Type B pancreatic cell (in vitro differentiated cells): ENCODE measurements at regions not wholly inside any gene's neighbourhood (a gene's known extent, or its start where the extent isn't known, plus 50 kb on each side); places are given as distances from the start of the nearest gene placed in this dataset.

Experiments used
- DNase-seq: peaks from one replicate; pipeline ENCODE4 v3.0.0; 2021; ENCODE audit warnings: mixed read lengths; ENCODE audit not compliant: unreplicated experiment; ENCODE audit errors: extremely low spot score
- H3K27ac Mint-ChIP-seq: 2 replicates; pipeline ENCODE4 v1.8.0; 2021; ENCODE audit warnings: mild to moderate bottlenecking, mixed read lengths
- H3K27me3 Mint-ChIP-seq: 2 replicates; pipeline ENCODE4 v1.8.0; 2021; ENCODE audit warnings: mixed read lengths
- H3K36me3 Mint-ChIP-seq: 2 replicates; pipeline ENCODE4 v1.8.0; 2021; ENCODE audit warnings: mixed read lengths
- H3K4me1 Mint-ChIP-seq: one replicate; pipeline ENCODE4 v1.8.0; 2021; ENCODE audit warnings: mixed read lengths; ENCODE audit not compliant: unreplicated experiment
- H3K4me3 Mint-ChIP-seq: 2 replicates; pipeline ENCODE4 v1.8.0; 2021; ENCODE audit warnings: mild to moderate bottlenecking, mixed read lengths
- H3K9me3 Mint-ChIP-seq: 2 replicates; pipeline ENCODE4 v1.8.0; 2021; ENCODE audit warnings: mixed read lengths
- CTCF ChIP-seq: fragments of 200-600 bp; sonication (generic); conservative IDR thresholded peaks from 2 replicates; pipeline ENCODE4 v1.5.0; 2021; ENCODE audit warnings: antibody characterized with exemption, mild to moderate bottlenecking

GRCh38 chr18:78032574-78032973 lies 782.9 kb downstream of the GALR1 start:
- peaks cover 12% of the 10 kb centered on the region for H3K27me3 Mint-ChIP-seq
- no peaks in the 10 kb centered on the region for H3K9me3 Mint-ChIP-seq
- H3K36me3 Mint-ChIP-seq, result no peaks in the 10 kb centered on the region

GRCh38 chr18:78034755-78035154 lies 785.1 kb downstream of the GALR1 start:
- Mint-ChIP-seq H3K4me3 (no peak overlapping the region), H3K4me1 (no peaks in the 10 kb centered on the region), H3K9me3 (no peaks in the 10 kb centered on the region), H3K27me3 (peaks cover 16% of the 10 kb centered on the region), H3K36me3 (no peaks in the 10 kb centered on the region), H3K27ac (no peak overlapping the region)
- no peak for DNase-seq
- TF ChIP-seq CTCF, result no peak

More at GRCh38 chr18:78032574-78032973, 782.9 kb downstream of the GALR1 start:
- TF ChIP-seq CTCF, result no peak
- no peak overlapping the region for H3K27ac Mint-ChIP-seq
- no peak overlapping the region for H3K4me3 Mint-ChIP-seq
- no peaks in the 10 kb centered on the region for H3K4me1 Mint-ChIP-seq
- no peak for DNase-seq

GRCh38 chr18:78041218-78041617 lies 791.6 kb downstream of the GALR1 start:
- H3K9me3 Mint-ChIP-seq, result no peaks in the 10 kb centered on the region
- no peak overlapping the region for H3K4me3 Mint-ChIP-seq
- H3K36me3 Mint-ChIP-seq, result no peaks in the 10 kb centered on the region
- no peaks in the 10 kb centered on the region for H3K4me1 Mint-ChIP-seq
- no peak overlapping the region for H3K27ac Mint-ChIP-seq
- DNase-seq, result no peak
- peaks cover 10% of the 10 kb centered on the region for H3K27me3 Mint-ChIP-seq
- no peak for TF ChIP-seq CTCF

- Mint-ChIP-seq H3K36me3 (no peaks in the 10 kb centered on the region), H3K9me3 (no peaks in the 10 kb centered on the region), H3K4me3 (no peak overlapping the region), H3K27me3 (peaks cover 13% of the 10 kb centered on the region), H3K27ac (no peak overlapping the region), H3K4me1 (no peaks in the 10 kb centered on the region)
- no peak for TF ChIP-seq CTCF
- no peak for DNase-seq
Observed at GRCh38 chr18:78046631-78047030, 797.0 kb downstream of the GALR1 start.

- Mint-ChIP-seq H3K27me3 (peaks cover 9% of the 10 kb centered on the region), H3K27ac (no peak overlapping the region), H3K9me3 (no peaks in the 10 kb centered on the region), H3K4me1 (no peaks in the 10 kb centered on the region), H3K36me3 (no peaks in the 10 kb centered on the region), H3K4me3 (no peak overlapping the region)
- TF ChIP-seq CTCF, result no peak
- DNase-seq, result no peak
Observed at GRCh38 chr18:78049281-78049680, 799.6 kb downstream of the GALR1 start.

- Mint-ChIP-seq H3K9me3 (no peaks in the 10 kb centered on the region), H3K27me3 (no peaks in the 10 kb centered on the region), H3K27ac (no peak overlapping the region), H3K4me1 (no peaks in the 10 kb centered on the region), H3K36me3 (no peaks in the 10 kb centered on the region), H3K4me3 (no peak overlapping the region)
- no peak for DNase-seq
- TF ChIP-seq CTCF, result no peak
Observed at GRCh38 chr18:78054801-78055200, 805.2 kb downstream of the GALR1 start.
